IMR-90 (cell line): ENCODE measurements at regions not wholly inside any gene's neighbourhood (a gene's known extent, or its start where the extent isn't known, plus 50 kb on each side); places are given as distances from the start of the nearest gene placed in this dataset.
"Not testable (repeated sequence)": the region's sequence is repeated elsewhere in the genome, so short reads cannot be mapped to it uniquely, and the experiment has no call there.

Source experiments
- ATAC-seq: fragments of 200-7000 bp; cut with Tn5 transposase; 2 replicates; pipeline ENCODE4 v1.9.1; 2020; ENCODE audit warnings: low read depth, mild to moderate bottlenecking, moderate library complexity
- BruUV-seq: library from RNA; stranded (reverse); fragments of 400-500 nt; replicated peaks from 2 replicates; lab custom pipeline; 2021; lab: Mats Ljungman, UMichigan
- CTCF ChIA-PET: fragments of 300-600 bp; formaldehyde crosslinking; extraction: SDS; loops from one replicate; lab custom pipeline; 2021; ENCODE audit warnings: antibody characterized with exemption; lab: Yijun Ruan, JAX
- POLR2A ChIA-PET: fragments of 300-600 bp; sonication (Branson Sonifier 250); formaldehyde crosslinking; loops from one replicate; lab custom pipeline; 2022; ENCODE audit warnings: antibody characterized with exemption; ENCODE audit not compliant: unreplicated experiment; lab: Charles Lee
- DNase-seq: peaks from one replicate; pipeline ENCODE4 v3.0.0; 2013
- H2AFZ ChIP-seq: replicated peaks from 2 replicates; pipeline ENCODE3; 2013; ENCODE audit warnings: low read length, mild to moderate bottlenecking; ENCODE audit not compliant: poor library complexity
- H2AK5ac ChIP-seq: 2 replicates; pipeline ENCODE4 v1.6.1; 2013; ENCODE audit warnings: low read depth, low read length, inconsistent platforms
- H2AK9ac ChIP-seq: replicated peaks from 2 replicates; pipeline ENCODE3; 2013; ENCODE audit warnings: mild to moderate bottlenecking, low read depth, low read length, moderate library complexity; ENCODE audit not compliant: poor library complexity
- H2BK120ac ChIP-seq: 2 replicates; pipeline ENCODE4 v1.6.1; 2013; ENCODE audit warnings: low read depth, low read length, inconsistent platforms
- H2BK15ac ChIP-seq: 3 replicates; pipeline ENCODE4 v1.6.1; 2013; ENCODE audit warnings: low read depth, low read length, inconsistent platforms
- H2BK20ac ChIP-seq: 2 replicates; pipeline ENCODE4 v1.6.1; 2013; ENCODE audit warnings: low read depth, mild to moderate bottlenecking, inconsistent platforms, low read length, moderate library complexity
- H2BK5ac ChIP-seq: 2 replicates; pipeline ENCODE4 v1.6.1; 2013; ENCODE audit warnings: mild to moderate bottlenecking, low read depth, low read length, inconsistent platforms; ENCODE audit not compliant: poor library complexity, severe bottlenecking
- H3K14ac ChIP-seq: replicated peaks from 2 replicates; pipeline ENCODE4 v1.6.1; 2013; ENCODE audit warnings: low read depth, low read length, inconsistent platforms
- H3K18ac ChIP-seq: 2 replicates; pipeline ENCODE4 v1.6.1; 2013; ENCODE audit warnings: low read depth, low read length, control low read depth
- H3K23ac ChIP-seq: 2 replicates; pipeline ENCODE4 v1.6.1; 2013; ENCODE audit warnings: low read depth, low read length, inconsistent platforms
- H3K27ac ChIP-seq: 2 replicates; pipeline ENCODE4 v1.5.1; 2013; ENCODE audit warnings: mild to moderate bottlenecking, control low read depth, low read length; ENCODE audit not compliant: insufficient read depth
- H3K27me3 ChIP-seq: 2 replicates; pipeline ENCODE4 v1.6.1; 2013; ENCODE audit warnings: low read length; ENCODE audit not compliant: control insufficient read depth, insufficient read depth
- H3K36me3 ChIP-seq: 2 replicates; pipeline ENCODE4 v1.6.1; 2013; ENCODE audit warnings: low read length, mixed read lengths; ENCODE audit not compliant: control insufficient read depth, insufficient read depth
- H3K4ac ChIP-seq: 2 replicates; pipeline ENCODE4 v1.6.1; 2013; ENCODE audit warnings: low read depth, low read length, inconsistent platforms
- H3K4me1 ChIP-seq: 2 replicates; pipeline ENCODE4 v1.6.1; 2013; ENCODE audit warnings: low read length, mixed read lengths; ENCODE audit not compliant: control insufficient read depth, insufficient read depth
- H3K4me2 ChIP-seq: 2 replicates; pipeline ENCODE4 v1.6.1; 2013; ENCODE audit warnings: low read depth, mild to moderate bottlenecking, control low read depth, low read length, moderate library complexity
- H3K4me3 ChIP-seq: 2 replicates; pipeline ENCODE4 v1.5.1; 2013; ENCODE audit warnings: low read depth, mild to moderate bottlenecking, control low read depth, low read length, moderate library complexity; ENCODE audit not compliant: insufficient read depth
- H3K56ac ChIP-seq: 2 replicates; pipeline ENCODE4 v1.6.1; 2013; ENCODE audit warnings: low read length, inconsistent platforms; ENCODE audit not compliant: insufficient read depth; ENCODE audit errors: extremely low read depth
- H3K79me1 ChIP-seq, 2 experiments: 2 replicates each; pipeline ENCODE4 v1.6.1; 2013; ENCODE audit warnings: low read length in 2 of 2, inconsistent platforms in 1 of 2, low read depth in 1 of 2
- H3K9ac ChIP-seq: 2 replicates; pipeline ENCODE4 v1.6.1; 2013; ENCODE audit warnings: low read depth, low read length, control low read depth
- H3K9me1 ChIP-seq: 2 replicates; pipeline ENCODE4 v1.6.1; 2013; ENCODE audit warnings: low read length, inconsistent platforms; ENCODE audit not compliant: insufficient read depth
- H3K9me3 ChIP-seq: 2 replicates; pipeline ENCODE4 v1.6.1; 2013; ENCODE audit warnings: low read length; ENCODE audit not compliant: control insufficient read depth, insufficient read depth
- H4K20me1 ChIP-seq: 2 replicates; pipeline ENCODE4 v1.6.1; 2013; ENCODE audit warnings: low read length, inconsistent platforms; ENCODE audit not compliant: insufficient read depth
- H4K5ac ChIP-seq: 2 replicates; pipeline ENCODE4 v1.6.1; 2013; ENCODE audit warnings: mild to moderate bottlenecking, low read depth, low read length, control low read depth
- H4K8ac ChIP-seq, 2 experiments: 2 replicates each; pipeline ENCODE4 v1.6.1; 2013; ENCODE audit warnings: low read depth in 2 of 2, low read length in 2 of 2, control low read depth in 1 of 2, inconsistent platforms in 1 of 2
- H4K91ac ChIP-seq: 2 replicates; pipeline ENCODE4 v1.6.1; 2013; ENCODE audit warnings: low read depth, low read length, inconsistent platforms; ENCODE audit not compliant: insufficient read depth
- WGBS, 2 experiments: methylation state at CpG; one replicate each; pipeline versions ENCODE4 v1.1.5 to v1.1.7; 2013; ENCODE audit warnings: missing lambda C conversion rate in 2 of 2; ENCODE audit not compliant: insufficient read length in 1 of 2; ENCODE audit errors: extremely low coverage in 2 of 2; 5-methylcytosine and 5-hydroxymethylcytosine counted together
- dilution Hi-C: fragments of 300-500 bp; cut with HindIII; formaldehyde crosslinking; loops from one replicate; pipeline ENCODE4 v1.14.3; 2018; ENCODE audit warnings: low sequenced_read_pairs; ENCODE audit not compliant: unreplicated experiment
- in situ Hi-C: fragments of 300-500 bp; cut with MboI; formaldehyde crosslinking; loops from 3 replicates; pipeline ENCODE4 v1.14.3; 2019; ENCODE audit warnings: low sequenced_read_pairs, inconsistent platforms, mixed read lengths
- intact Hi-C: fragments of 100-400 bp; cut with micrococcal nuclease; formaldehyde crosslinking; loops from 2 replicates; pipeline ENCODE4 v1.10.0; 2022

GRCh38 chr6:146987938-146988337 is 216.3 kb upstream of the STXBP5 start:
- intact Hi-C loops, BruUV-seq, DNase-seq: not testable (repeated sequence)

More at GRCh38 chr6:146987938-146988337, 216.3 kb upstream of the STXBP5 start:
- H4K5ac ChIP-seq, H3K9ac ChIP-seq, H2AFZ ChIP-seq, H2BK5ac ChIP-seq, H3K27ac ChIP-seq, H3K56ac ChIP-seq, H2BK120ac ChIP-seq, H4K91ac ChIP-seq, H3K27me3 ChIP-seq, H3K36me3 ChIP-seq, H2BK15ac ChIP-seq, H3K23ac ChIP-seq, H4K20me1 ChIP-seq, H2AK5ac ChIP-seq, H2BK20ac ChIP-seq, POLR2A ChIA-PET, H3K14ac ChIP-seq, H3K4me3 ChIP-seq, H3K4ac ChIP-seq, H3K9me1 ChIP-seq, H3K9me3 ChIP-seq, H3K4me1 ChIP-seq, H3K79me1 ChIP-seq, H3K18ac ChIP-seq, in situ Hi-C loops, H4K8ac ChIP-seq, H2AK9ac ChIP-seq, H3K4me2 ChIP-seq, ATAC-seq, dilution Hi-C loops: not testable (repeated sequence)
- CTCF ChIA-PET, result interaction anchor here (0.6 kb wide), 1 partner anchor 1536 kb away, joined by 5 read pairs; no protein-coding TSS in a partner anchor
- no CpG with 5 or more reads among the region's 1 CpG for WGBS, 2 experiments
